HG02610 (cell line): ENCODE measurements at regions not wholly inside any gene's neighbourhood (a gene's known extent, or its start where the extent isn't known, plus 50 kb on each side); places are given as distances from the start of the nearest gene placed in this dataset.
A peak's percentile ranks its signal among the peaks of the same experiment; 100 is the strongest.

ENCODE experiments used
- ATAC-seq: cut with Tn5 transposase; IDR thresholded peaks from one replicate; pipeline ENCODE4 v1.9.1; 2021; ENCODE audit warnings: mild to moderate bottlenecking, moderate library complexity; ENCODE audit not compliant: unreplicated experiment

DNA sequence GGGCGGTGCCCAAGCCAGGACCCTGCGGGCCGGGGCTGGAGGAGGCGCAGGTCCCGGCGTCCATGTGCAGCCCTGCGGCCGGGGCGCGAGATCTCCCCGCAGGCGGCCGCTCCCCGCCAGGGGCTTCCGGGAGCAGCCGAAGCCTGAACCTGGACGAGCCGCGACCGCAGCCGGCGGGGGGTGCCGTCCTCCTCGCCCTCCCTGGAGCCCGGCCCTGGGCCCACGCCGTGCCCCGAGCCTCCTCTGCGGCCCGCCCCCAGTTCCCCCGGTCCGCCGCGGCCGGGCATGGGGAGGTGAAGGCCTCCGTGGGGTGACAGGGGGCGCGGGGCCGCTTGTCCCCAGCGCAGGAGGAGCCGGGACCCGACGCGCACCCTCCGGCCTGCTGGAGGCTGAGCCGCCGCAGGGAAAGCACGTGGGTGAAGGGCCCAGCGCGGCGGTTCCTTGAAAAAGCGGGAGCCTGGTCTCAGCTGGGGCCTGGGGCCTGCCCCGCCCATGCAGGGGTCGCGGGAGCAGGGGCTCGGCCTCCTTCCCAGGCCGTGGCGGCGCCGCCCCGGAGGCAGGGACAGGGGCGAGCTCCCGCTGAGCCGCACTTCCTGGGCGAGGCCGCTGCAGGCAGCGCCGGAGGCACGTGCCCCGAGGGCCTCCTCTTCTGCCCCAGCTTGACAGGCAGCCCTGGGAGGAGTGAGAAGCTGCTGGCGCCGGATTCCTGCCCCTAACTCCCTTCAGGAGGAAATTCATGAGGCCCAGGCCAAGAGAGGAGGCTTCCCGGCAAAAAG lies 55.6 kb upstream of the PPP2R5C start:
- ATAC-seq = peak; percentile 42

DNA sequence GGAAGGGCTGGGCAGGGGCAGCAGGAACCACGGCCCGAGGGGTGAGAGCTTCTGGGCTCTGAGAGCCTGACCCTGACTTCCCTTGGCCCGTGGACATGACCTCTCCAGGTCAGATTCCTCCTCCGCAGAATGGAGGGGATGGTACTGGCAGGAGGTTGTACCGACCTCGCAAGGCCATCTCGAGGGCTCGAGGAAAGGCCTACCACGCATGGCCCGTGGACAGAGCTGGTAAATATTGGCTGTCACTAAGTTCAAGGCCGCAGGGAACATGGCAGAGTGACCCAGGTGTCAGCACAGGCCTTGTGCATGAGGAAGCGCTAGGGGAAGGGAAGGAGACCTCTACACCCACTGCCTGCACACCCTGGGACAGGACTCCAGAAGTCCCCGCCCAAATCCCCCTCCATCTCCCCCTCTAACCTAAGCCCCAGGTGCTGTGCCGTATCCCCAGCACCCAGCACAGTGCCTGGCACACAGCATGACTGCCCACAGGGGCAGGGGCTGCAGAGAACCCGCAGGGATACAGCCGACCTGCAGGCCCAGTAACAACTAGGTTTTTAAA lies 54.9 kb upstream of the PPP2R5C start:
- no peak for ATAC-seq

GRCh38 chr14:101707068-101707842 lies 54.3 kb upstream of the PPP2R5C start:
- no peak for ATAC-seq

DNA sequence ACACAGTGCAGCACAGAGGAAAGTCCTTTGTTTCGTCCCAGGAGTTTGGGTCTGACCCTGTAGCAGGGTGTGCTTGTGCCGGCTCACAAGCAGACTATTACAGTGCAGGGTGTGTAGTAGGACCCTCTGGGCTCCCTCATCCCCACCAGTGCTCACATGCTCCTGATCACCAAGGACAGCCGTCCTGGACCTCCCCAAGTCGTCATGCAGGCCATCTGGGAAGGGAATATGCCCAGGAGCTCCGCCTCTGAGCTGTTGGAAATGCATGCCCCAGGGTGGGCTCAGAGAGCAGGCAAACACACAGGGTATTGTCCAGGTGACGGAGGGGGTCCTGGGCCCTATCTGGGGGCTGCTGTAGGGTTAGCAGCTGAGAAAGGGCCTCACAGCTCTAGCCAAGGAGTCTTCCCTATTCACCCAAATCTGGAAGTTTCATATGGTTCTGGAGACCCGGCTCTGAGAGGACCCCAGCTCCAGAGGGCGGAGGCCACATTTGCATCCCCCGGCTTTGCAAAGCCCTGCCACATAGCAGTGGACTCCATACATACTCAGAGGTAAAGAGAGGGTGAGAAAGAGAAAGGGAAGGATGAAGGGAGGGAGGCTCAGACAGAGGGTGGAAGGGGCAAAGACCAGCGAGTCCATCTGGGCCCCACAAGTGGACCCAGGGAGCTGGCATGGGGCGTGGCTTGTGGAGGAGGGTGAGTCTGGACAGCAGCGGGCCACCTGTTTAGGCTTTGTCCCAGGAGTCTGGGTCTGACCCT lies 53.5 kb upstream of the PPP2R5C start:
- no peak for ATAC-seq

DNA sequence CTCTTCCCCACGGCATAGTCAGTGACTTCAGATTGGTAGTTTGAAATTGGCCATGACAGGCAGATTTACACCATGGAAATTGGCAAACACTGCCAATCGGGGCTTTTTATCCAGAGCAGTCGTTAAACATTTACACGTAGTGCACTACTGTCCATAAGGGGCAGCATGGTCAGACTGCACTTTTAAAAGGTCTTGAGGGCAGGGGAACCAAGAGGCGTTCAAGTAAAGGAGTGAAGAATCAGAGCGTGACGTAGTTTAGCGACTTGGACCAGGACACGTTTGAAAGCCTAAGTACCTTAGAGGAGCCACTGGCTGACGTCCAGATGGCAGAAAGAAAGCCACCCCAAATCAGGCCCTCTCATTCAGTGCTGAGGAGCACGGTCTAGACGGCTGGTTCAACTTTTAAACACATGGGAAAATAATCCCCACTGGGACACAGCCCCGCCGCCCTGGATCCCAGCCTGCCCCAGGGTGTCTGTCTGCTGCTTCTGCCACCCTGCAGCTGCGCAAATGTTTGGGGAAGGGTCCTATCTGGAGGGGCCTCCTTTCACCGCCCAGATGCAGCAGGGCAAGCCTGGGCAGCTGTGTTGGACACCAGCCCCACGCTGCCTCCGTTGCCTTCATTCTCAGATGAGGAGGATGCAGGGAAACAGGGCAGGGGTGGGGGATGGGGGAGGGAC lies 52.5 kb upstream of the PPP2R5C start:
- ATAC-seq = no peak

- no peak for ATAC-seq
Measured at GRCh38 chr14:101709533-101709881, 52.0 kb upstream of the PPP2R5C start.

DNA sequence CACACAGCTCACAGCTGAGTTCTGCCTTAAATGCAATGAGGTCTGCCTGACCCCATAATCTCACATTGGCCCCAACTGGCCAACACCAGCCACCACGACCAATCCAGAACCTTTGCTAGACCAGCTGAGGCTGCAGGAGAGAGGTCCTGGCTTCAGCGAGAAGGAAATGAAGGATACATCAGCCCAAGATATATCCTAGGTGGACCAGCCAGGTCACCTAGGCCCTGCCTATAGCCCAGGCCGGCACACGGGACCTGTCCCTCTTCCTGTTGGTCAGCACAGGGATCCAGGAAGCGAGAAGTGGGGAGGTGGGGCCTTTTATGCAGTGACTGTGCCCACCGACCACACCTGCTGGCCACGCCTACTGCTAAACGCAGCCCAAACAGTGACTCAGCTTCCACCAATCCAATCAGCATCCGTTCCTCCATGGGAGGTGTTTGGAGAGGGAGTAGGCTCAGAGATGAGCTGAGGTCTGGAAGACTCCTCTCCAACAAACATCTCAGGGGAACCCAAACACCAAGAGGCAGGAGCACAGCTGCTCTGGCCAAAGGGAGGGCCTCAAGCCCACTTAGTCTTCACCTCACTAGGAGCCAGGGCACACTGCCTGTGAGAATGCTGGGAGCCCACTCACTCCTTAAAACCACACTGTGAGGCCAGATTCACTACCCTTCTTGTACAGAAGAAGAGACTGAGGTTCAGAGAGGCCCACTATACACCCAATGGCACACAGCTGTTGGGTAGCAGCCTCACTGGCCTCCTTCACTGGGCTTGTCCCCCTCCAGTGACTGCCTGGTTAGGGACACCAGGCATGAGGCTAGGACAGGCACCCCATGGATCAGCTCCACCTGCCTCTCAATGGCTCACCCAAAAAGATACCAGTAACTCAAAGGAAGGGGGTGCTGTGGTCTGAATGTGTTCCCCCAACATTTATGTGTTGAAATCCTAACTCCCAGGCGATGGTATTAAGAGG lies 51.3 kb upstream of the PPP2R5C start:
- no peak for ATAC-seq

DNA sequence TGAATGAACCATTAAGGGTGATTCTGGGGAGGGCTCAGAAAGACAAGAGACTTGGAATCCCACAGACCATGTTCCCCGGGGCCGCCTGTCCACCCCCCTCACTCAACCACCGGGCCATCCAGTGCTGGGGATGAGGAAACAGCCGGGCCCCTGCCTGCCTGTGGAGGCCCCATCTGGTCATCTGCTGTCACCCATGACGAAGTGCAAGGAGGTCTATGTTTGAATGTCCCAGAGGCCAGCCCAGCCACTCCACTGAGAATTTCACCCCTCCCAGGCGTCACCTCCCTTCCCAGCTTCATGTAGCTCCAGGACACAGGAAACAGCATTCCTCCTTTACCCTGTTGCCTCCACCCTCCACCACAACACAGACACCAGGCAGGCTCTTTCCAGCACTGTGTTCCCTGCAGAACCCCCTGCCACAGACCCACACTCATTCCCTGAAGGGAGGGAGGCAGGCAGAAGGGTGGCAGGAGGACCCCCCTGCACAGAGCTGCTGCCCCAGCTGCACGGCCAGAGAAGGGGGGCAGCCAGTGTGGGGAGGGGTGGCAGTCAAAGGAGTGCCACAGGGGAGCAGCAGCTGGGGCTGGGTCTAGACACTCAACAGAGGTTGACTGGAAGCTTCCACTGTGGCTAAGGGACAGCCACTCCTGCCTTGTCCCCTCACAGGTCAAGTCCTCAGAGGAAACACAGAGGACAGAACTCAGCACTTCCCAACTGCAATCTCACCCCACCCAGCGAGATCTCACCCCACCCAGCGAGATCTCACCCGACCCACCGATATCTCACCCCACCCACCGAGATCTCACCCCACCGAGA lies 50.3 kb upstream of the PPP2R5C start:
- ATAC-seq = no peak
